ENCODE measurements at regions not wholly inside any gene's neighbourhood (a gene's known extent, or its start where the extent isn't known, plus 50 kb on each side); places are given as distances from the start of the nearest gene placed in this dataset.

GRCh38 chr17:72402727-72403210 is 281.9 kb downstream of the SOX9 start:
- Mint-ChIP-seq H3K4me3 (ENCODE audit: unreplicated experiment) (no peak overlapping the region), H3K36me3 (ENCODE audit: unreplicated experiment) (peaks cover 15% of the 10 kb centered on the region), H3K4me1 (ENCODE audit: unreplicated experiment) (peaks cover 21% of the 10 kb centered on the region), H3K27ac (ENCODE audit: unreplicated experiment) (no peak overlapping the region), H3K27me3 (ENCODE audit: unreplicated experiment) (no peaks in the 10 kb centered on the region), H3K9me3 (ENCODE audit: unreplicated experiment) (no peaks in the 10 kb centered on the region)
- no peak for DNase-seq (ENCODE audit: extremely low spot score, unreplicated experiment)
- TF ChIP-seq, protein P1, sequence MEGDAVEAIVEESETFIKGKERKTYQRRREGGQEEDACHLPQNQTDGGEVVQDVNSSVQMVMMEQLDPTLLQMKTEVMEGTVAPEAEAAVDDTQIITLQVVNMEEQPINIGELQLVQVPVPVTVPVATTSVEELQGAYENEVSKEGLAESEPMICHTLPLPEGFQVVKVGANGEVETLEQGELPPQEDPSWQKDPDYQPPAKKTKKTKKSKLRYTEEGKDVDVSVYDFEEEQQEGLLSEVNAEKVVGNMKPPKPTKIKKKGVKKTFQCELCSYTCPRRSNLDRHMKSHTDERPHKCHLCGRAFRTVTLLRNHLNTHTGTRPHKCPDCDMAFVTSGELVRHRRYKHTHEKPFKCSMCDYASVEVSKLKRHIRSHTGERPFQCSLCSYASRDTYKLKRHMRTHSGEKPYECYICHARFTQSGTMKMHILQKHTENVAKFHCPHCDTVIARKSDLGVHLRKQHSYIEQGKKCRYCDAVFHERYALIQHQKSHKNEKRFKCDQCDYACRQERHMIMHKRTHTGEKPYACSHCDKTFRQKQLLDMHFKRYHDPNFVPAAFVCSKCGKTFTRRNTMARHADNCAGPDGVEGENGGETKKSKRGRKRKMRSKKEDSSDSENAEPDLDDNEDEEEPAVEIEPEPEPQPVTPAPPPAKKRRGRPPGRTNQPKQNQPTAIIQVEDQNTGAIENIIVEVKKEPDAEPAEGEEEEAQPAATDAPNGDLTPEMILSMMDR (IDR thresholded peaks at IDR 0.05) = no peak

DNA sequence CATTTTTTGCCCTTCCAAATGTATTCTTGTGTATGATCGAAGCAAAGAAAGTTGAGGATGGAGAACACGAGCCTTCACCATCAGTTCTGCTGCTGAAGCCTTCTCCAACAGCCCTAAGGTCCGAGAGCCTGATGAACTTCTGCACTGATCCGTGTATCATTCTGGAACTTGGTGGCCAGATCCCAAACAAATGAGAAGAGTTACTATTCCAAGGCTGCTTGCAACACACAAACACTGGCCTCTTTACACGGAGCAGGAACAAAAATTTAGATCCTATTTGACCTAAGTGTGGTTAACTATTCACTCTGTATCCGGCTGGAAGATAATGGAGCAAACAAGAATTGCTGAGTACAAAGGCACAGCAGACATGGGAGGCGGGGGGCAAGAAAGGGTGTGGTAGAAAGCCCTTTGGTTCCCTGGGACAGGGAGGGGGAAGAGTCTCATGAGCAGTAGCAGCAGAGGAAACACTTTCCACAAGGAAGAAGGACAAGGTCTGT is 282.9 kb downstream of the SOX9 start:
- DNase-seq (ENCODE audit: extremely low spot score, unreplicated experiment) = no peak
- peaks cover 28% of the 10 kb centered on the region for H3K4me1 Mint-ChIP-seq (ENCODE audit: unreplicated experiment)
- H3K27me3 Mint-ChIP-seq (ENCODE audit: unreplicated experiment) = no peaks in the 10 kb centered on the region
- no peak overlapping the region for H3K27ac Mint-ChIP-seq (ENCODE audit: unreplicated experiment)
- H3K4me3 Mint-ChIP-seq (ENCODE audit: unreplicated experiment) = no peak overlapping the region
- no peaks in the 10 kb centered on the region for H3K9me3 Mint-ChIP-seq (ENCODE audit: unreplicated experiment)
- H3K36me3 Mint-ChIP-seq (ENCODE audit: unreplicated experiment) = peaks cover 15% of the 10 kb centered on the region
- TF ChIP-seq, protein P1 (IDR thresholded peaks at IDR 0.05) = no peak

GRCh38 chr17:72404872-72405271 is 284.1 kb downstream of the SOX9 start:
- Mint-ChIP-seq H3K36me3 (ENCODE audit: unreplicated experiment) (peaks cover 15% of the 10 kb centered on the region), H3K27ac (ENCODE audit: unreplicated experiment) (peak overlapping the region; percentile 43), H3K9me3 (ENCODE audit: unreplicated experiment) (no peaks in the 10 kb centered on the region), H3K27me3 (ENCODE audit: unreplicated experiment) (no peaks in the 10 kb centered on the region), H3K4me3 (ENCODE audit: unreplicated experiment) (no peak overlapping the region), H3K4me1 (ENCODE audit: unreplicated experiment) (peaks cover 32% of the 10 kb centered on the region)
- TF ChIP-seq, protein P1 (IDR thresholded peaks at IDR 0.05) = no peak
- no peak for DNase-seq (ENCODE audit: extremely low spot score, unreplicated experiment)

- peaks cover 32% of the 10 kb centered on the region for H3K4me1 Mint-ChIP-seq (ENCODE audit: unreplicated experiment)
- no peak for DNase-seq (ENCODE audit: extremely low spot score, unreplicated experiment)
- H3K4me3 Mint-ChIP-seq (ENCODE audit: unreplicated experiment) = no peak overlapping the region
- peak overlapping the region; percentile 67 for H3K27ac Mint-ChIP-seq (ENCODE audit: unreplicated experiment)
- no peaks in the 10 kb centered on the region for H3K27me3 Mint-ChIP-seq (ENCODE audit: unreplicated experiment)
- TF ChIP-seq, protein P1 (IDR thresholded peaks at IDR 0.05) = no peak
- H3K9me3 Mint-ChIP-seq (ENCODE audit: unreplicated experiment) = no peaks in the 10 kb centered on the region
- H3K36me3 Mint-ChIP-seq (ENCODE audit: unreplicated experiment) = peaks cover 15% of the 10 kb centered on the region
Observed at GRCh38 chr17:72405662-72406230, 284.9 kb downstream of the SOX9 start.

DNA sequence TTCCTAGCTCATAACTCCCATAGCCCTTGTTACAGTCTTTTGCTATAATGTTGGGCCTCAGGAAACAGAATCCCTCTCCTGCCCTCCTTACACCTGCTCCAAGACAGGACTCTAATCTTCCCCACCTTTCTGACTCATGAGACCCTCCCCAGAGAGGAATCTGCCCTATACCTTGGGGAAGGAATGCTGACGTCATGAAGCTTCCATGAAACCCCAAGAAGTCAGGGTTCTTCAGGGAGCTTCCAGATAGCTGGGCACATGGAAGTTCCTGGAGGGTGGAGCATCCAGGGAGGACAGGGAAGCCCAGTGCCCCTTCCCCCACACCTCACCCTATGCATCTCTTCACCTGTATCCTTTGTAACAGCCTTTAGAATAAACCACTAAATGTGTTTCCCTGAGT is 285.7 kb downstream of the SOX9 start:
- Mint-ChIP-seq H3K27ac (ENCODE audit: unreplicated experiment) (peak overlapping the region; percentile 88), H3K9me3 (ENCODE audit: unreplicated experiment) (no peaks in the 10 kb centered on the region), H3K36me3 (ENCODE audit: unreplicated experiment) (peaks cover 11% of the 10 kb centered on the region), H3K4me3 (ENCODE audit: unreplicated experiment) (no peak overlapping the region), H3K4me1 (ENCODE audit: unreplicated experiment) (peaks cover 32% of the 10 kb centered on the region), H3K27me3 (ENCODE audit: unreplicated experiment) (no peaks in the 10 kb centered on the region)
- DNase-seq (ENCODE audit: extremely low spot score, unreplicated experiment) = no peak
- TF ChIP-seq, protein P1 (IDR thresholded peaks at IDR 0.05) = no peak
